GM21381 (cell line): ENCODE measurements at regions not wholly inside any gene's neighbourhood (a gene's known extent, or its start where the extent isn't known, plus 50 kb on each side); places are given as distances from the start of the nearest gene placed in this dataset.
"Not testable (repeated sequence)": the region's sequence is repeated elsewhere in the genome, so short reads cannot be mapped to it uniquely, and the experiment has no call there.

Experiments used
- ATAC-seq: cut with Tn5 transposase; IDR thresholded peaks from one replicate; pipeline ENCODE4 v1.9.1; 2021; ENCODE audit warnings: mild to moderate bottlenecking, moderate library complexity; ENCODE audit not compliant: unreplicated experiment

DNA sequence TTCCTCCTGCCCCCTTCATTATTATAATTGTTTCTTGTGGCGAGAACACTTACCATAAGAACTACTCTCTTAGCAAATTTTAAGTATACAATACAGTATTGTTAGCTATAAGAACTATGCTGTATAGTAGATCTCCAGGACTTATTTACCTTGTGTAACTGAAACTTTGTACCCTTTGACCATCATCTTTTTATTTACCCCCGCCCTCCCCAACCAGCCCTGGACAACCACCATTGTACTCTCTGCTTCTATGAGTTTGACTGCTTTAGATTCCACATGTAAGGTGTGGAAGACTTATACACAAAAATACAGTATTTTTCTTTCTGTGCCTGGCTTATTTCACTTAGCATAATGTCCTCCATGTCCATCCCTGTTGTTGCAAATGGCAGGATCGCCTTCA is 161.1 kb downstream of the PHF8 start:
- ATAC-seq, result no peak

DNA sequence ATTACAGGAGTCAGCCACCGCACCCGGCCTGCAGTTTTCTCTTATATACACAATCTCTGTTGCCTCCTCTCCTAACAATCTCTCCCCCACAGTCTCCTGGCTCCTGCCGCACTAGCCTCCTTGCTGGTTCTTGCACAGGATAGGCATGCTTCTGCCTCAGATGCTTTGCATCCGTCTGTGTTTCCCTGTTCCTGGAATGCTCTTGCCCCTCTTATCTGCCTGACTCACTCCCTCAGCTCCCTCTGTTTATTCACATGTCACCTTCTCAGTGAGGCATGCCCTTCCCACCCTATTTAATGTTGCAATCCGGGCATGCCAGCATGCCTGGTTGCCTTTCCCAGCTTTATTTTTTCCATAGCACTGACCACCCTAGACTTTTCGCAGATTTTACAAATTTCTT is 161.9 kb downstream of the PHF8 start:
- ATAC-seq, result no peak

DNA sequence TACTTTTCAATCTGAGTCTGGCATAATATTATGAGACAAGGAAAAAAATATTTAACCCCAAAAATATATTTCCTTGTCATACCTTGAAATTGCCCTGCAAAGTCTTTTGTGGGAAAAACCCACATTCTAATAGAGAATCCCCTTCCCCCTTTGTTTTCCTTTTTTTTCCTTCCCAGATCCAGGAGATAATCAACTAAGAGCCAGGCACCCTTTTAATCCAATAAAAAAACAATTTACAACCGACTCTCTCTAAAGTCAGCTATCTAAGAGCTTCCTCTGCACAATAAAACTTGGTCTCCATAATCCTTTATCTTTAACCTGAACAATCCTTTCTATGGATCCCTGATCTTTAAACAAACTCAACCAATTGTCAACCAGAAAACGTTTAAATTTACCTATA is 163.5 kb downstream of the PHF8 start:
- ATAC-seq, result not testable (repeated sequence)

GRCh38 chrX:53859890-53860289 is 173.4 kb upstream of the HUWE1 start:
- no peak for ATAC-seq

DNA sequence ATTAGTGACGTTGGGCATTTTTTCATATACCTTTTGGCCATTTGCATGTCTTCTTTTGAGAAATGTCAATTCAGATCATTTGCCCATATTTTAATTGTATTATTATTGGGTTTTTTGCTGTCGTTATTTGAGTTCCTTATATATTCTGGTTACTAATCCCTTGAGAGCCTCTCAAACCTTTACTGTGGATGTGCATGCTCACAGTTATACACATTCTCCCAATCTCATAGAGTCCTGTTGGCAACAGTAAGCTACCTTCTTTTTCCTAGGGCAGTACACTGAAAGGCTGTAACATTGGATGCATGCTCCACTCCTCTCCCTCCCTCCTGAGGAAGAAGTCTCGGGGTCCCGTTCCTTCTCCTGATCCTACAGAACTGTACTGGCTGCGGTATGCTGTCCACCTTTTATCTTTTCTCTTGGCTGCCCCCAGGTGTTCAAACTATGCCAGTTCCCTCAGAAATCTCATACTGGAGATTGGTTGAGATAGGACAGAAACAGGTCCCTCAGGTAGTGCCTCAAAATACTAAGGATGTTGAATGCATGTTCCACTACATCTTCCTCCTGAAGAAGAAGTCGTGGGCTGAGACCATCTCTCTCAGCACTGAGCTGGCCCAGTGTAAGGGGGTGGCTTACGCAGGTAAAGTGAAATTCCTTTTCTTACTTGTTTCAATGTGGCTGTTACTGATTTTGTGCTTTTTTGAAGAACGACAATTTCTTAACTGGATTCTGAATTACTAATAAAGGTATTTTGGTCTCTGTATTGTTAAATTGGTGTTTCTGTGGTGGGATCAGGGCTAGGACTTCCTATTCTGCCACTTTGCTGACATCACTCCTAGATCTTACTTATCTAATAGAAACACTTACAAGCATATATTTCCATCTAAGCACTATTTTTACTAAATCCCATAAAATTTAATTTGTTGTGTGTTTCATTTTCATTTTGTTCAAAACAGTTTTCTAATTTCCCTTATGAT is 145.4 kb upstream of the HUWE1 start:
- ATAC-seq, result peak; percentile 48

GRCh38 chrX:53824686-53825085 is 138.2 kb upstream of the HUWE1 start:
- no peak for ATAC-seq

DNA sequence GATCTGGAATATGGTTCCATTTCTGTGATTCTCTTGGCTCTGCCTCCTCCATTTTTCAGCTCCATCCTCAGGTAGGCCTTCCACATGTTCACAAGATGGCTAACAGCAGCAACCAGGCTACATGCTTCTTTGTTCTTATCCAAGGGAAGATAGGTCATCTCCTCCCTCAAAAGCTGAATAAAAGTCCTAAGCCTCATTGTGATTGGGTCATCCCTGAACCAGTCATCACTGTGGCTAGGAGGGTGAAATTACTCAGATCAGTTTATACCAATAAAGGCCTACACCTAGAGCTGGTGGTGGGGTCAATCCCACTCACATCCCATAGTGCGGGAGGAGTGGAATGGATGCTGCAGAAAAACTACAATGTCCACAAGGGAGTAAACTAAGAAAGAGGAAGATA is 131.6 kb upstream of the HUWE1 start:
- not testable (repeated sequence) for ATAC-seq

DNA sequence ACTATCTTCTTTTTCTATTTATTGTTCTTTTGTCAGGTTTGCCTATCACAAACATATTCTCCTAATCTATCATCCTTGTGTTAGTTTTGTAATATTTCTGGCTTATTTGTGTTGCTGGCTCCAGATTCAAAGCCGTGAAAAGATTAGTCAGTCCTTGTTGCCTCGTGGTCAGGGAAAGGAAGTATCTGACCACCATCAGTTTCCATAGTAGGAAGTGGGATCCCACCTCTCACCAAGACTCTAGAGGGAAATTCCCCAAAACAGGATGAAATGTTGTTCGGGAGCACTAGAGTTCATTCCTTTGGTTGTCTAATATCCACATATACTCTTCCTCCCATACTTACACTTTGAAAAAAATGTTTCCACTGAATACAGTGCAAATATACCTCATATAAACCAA is 131.0 kb upstream of the HUWE1 start:
- no peak for ATAC-seq

DNA sequence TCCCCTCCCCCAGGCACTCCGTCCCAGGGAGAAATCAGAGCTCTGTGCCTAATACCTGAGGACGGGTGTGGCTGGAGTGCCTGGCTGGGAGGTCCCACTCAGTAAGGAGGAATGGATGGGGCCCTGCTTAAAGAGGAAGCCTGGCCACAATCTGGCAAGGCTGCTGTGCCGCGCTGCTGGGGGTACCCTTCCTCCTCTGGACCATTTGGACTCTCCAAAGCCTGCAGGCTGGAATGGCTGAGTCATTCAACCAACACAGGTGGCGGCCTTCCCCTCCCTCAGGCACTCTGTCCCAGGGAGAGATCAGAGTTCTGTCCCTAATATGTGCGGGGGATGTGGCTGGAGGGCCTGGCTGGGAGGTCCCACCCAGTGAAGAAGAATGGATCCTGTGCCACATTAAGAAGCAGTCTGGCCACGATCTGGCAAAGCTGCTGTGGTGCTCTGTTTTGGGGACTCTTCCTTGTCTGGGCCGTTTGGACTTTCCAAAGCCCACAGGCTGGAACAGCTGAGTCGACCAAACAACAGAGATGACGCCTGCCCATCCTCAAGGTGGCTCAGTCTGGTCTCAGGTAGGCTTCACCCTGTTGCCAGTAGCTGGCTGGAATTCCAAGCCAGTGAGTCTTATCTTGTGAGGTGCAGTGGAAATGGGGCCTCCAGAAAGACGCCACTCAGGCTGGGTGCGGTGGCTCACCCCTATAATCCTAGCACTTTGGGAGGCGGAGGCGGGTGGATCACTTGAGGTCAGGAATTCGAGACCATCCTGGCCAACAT is 127.3 kb upstream of the HUWE1 start:
- ATAC-seq, result no peak

- ATAC-seq, result no peak
Observed at GRCh38 chrX:53798281-53798680, 111.8 kb upstream of the HUWE1 start.

- ATAC-seq, result no peak
Observed at GRCh38 chrX:53795576-53795975, 109.1 kb upstream of the HUWE1 start.

GRCh38 chrX:53794181-53794580 is 107.7 kb upstream of the HUWE1 start:
- ATAC-seq, result no peak

DNA sequence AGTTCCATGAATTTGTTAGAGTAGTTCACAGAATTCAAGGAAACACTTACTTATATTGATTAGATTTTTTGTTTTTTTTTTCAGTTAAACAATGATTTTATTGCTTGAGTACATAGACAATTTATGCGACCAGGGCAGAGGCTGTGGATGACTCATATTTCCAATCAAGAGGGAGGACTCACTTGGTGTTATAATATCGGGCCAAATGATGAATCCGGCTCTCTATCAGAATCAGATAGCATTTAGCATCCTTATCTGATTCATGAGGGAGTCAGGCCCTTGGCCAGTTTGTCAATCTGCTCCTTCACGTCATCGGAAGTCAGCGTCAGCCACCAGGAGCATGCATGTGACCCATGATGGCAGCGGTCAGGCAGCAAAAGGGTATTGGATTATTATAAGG is 82.3 kb upstream of the HUWE1 start:
- no peak for ATAC-seq

- ATAC-seq, result no peak
Observed at GRCh38 chrX:53768451-53768850, 81.9 kb upstream of the HUWE1 start.

DNA sequence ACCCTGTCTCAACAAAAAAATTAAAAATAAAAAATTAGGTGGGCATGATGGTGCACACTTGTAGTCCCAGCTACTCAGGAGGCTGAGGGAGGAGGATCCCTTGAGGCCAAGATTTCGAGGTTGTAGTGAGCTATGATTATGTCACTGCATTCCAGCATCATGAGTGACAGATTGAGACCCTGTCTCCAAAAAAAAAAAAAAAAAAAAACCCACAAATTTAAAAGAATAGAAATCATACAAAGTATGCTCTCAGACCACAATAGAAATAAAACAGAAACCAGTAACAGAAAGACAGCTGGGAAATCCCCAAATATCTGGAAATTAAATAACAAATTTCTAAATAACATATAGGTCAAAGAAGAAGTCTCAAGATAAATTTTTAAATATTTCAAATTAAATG is 81.0 kb upstream of the HUWE1 start:
- ATAC-seq, result no peak

DNA sequence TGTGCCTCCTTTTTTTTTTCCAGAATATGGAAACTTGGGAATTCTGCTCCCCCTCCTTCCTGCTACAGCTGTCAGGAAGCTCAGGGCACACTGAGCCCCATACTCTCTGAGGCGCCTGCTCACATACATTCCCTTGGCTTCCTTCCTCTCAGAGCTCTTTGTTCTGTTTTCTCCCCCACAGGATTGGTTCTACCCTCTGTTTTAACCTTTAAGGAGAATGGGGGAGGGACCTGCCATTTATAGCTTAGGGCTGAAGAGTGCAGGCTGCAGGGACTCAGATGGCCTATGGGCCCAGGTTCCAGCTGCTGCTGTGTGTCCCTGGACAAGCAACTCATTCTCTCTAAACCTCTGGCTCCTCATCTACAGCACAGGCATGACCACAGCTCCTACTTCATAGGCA is 70.7 kb upstream of the HUWE1 start:
- ATAC-seq, result not testable (repeated sequence)

- no peak for ATAC-seq
Observed at GRCh38 chrX:53746718-53747117, 60.2 kb upstream of the HUWE1 start.

DNA sequence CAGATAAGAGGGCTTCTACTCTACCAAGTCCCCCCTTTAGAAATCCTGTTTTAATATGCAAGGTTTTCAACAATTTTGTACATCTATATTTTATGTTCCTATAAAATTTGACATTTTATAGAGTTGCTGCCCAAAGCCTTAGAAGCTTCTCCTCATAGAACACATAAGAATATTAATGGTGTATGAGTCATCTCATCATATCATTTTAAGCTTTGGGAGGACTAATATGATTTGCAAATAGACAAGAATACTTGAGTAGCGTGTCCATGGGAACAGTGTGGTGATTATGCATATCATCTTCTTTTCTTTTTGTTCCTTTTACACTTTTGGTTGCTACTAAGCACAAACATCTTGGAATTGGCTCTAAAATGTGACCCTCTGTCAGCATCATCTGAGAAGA is 56.7 kb upstream of the HUWE1 start:
- ATAC-seq, result no peak

- no peak for ATAC-seq
Observed at GRCh38 chrX:53738370-53738906, 51.9 kb upstream of the HUWE1 start.
